ENCODE measurements at regions not wholly inside any gene's neighbourhood (a gene's known extent, or its start where the extent isn't known, plus 50 kb on each side); places are given as distances from the start of the nearest gene placed in this dataset.
"Not testable (repeated sequence)": the region's sequence is repeated elsewhere in the genome, so short reads cannot be mapped to it uniquely, and the experiment has no call there.

- no peak overlapping the region for H3K27ac ChIP-seq
- CTCF ChIA-PET = interaction anchor here (0.7 to 1.2 kb wide), 2 partner anchors 54 to 195 kb away, joined by 3 read pairs; no protein-coding TSS in a partner anchor
These were observed 86.3 kb upstream of the TAF11L2 start for GRCh38 chr5:17411436-17412402.

GRCh38 chr5:17412760-17413671 is 85.0 kb upstream of the TAF11L2 start:
- TF ChIP-seq, protein P1, sequence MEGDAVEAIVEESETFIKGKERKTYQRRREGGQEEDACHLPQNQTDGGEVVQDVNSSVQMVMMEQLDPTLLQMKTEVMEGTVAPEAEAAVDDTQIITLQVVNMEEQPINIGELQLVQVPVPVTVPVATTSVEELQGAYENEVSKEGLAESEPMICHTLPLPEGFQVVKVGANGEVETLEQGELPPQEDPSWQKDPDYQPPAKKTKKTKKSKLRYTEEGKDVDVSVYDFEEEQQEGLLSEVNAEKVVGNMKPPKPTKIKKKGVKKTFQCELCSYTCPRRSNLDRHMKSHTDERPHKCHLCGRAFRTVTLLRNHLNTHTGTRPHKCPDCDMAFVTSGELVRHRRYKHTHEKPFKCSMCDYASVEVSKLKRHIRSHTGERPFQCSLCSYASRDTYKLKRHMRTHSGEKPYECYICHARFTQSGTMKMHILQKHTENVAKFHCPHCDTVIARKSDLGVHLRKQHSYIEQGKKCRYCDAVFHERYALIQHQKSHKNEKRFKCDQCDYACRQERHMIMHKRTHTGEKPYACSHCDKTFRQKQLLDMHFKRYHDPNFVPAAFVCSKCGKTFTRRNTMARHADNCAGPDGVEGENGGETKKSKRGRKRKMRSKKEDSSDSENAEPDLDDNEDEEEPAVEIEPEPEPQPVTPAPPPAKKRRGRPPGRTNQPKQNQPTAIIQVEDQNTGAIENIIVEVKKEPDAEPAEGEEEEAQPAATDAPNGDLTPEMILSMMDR (conservative IDR thresholded peaks at IDR 0.05; ENCODE audit: low read depth) = no peak
- no peak overlapping the region for H3K27ac ChIP-seq
- ChIA-PET CTCF (no interaction called here), POLR2A (ENCODE audit: low non-redundant PET) (no interaction called here)
- DNase-seq (ENCODE audit: low spot score) = no peak

More at GRCh38 chr5:17411436-17412402, 86.3 kb upstream of the TAF11L2 start:
- TF ChIP-seq, protein P1 (conservative IDR thresholded peaks at IDR 0.05; ENCODE audit: low read depth) = no peak
- POLR2A ChIA-PET (ENCODE audit: low non-redundant PET) = no interaction called here
- peak; percentile 9 for DNase-seq (ENCODE audit: low spot score)

DNA sequence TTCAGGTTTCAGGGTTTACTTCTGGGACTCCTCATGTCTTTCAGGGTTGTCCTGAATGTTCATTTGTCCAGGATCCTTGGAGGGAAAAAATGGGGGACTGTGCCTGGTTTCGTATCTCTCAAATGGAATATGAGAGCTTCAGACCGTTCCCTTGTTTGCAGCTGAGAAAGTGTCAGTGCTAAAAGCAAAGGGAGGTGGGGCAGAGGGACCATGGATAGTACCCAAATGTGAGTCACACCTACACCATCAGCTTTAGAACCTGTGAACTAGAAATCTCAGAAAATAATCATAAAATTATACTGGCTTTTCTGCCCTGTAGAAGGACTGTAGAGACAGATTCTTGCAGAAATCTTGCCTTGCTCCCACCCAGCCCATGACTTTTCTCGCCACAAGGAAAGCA is 84.3 kb upstream of the TAF11L2 start:
- ChIA-PET CTCF (no interaction called here), POLR2A (ENCODE audit: low non-redundant PET) (no interaction called here)

GRCh38 chr5:17415321-17415758 is 82.7 kb upstream of the TAF11L2 start:
- DNase-seq (ENCODE audit: low spot score) = no peak
- TF ChIP-seq, protein P1 (conservative IDR thresholded peaks at IDR 0.05; ENCODE audit: low read depth) = no peak
- ChIA-PET CTCF (interaction anchor here (0.6 kb wide), 1 partner anchor 199 kb away, joined by 3 read pairs; no protein-coding TSS in a partner anchor), POLR2A (ENCODE audit: low non-redundant PET) (no interaction called here)
- no peak overlapping the region for H3K27ac ChIP-seq

More for the DNA sequence above, 84.3 kb upstream of the TAF11L2 start:
- DNase-seq (ENCODE audit: low spot score) = no peak
- TF ChIP-seq, protein P1 (conservative IDR thresholded peaks at IDR 0.05; ENCODE audit: low read depth) = no peak
- H3K27ac ChIP-seq = no peak overlapping the region

DNA sequence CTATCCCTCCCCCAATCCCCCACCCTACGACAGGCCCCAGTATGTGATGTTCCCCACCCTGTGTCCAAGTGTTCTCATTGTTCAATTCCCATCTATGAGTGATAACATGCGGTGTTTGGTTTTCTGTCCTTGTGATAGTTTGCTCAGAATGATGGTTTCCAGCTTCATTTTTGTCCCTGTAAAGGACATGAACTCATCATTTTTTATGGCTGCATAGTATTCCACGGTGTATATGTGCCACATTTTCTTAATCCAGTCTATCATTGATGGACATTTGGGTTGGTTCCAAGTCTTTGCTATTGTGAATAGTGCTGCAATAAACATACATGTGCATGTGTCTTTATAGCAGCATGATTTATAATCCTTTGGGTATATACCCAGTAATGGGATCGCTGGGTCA is 81.7 kb upstream of the TAF11L2 start:
- DNase-seq (ENCODE audit: low spot score); POLR2A ChIA-PET (ENCODE audit: low non-redundant PET); CTCF ChIA-PET; H3K27ac ChIP-seq: not testable (repeated sequence)

- DNase-seq (ENCODE audit: low spot score) = no peak
- TF ChIP-seq, protein P1 (conservative IDR thresholded peaks at IDR 0.05; ENCODE audit: low read depth) = no peak
- no peak overlapping the region for H3K27ac ChIP-seq
- POLR2A ChIA-PET (ENCODE audit: low non-redundant PET) = no interaction called here
- CTCF ChIA-PET = no interaction called here
These were observed 73.4 kb upstream of the TAF11L2 start for GRCh38 chr5:17424674-17425073.
